CD4-positive, alpha-beta T cell (primary cell): ENCODE measurements at regions not wholly inside any gene's neighbourhood (a gene's known extent, or its start where the extent isn't known, plus 50 kb on each side); places are given as distances from the start of the nearest gene placed in this dataset.

Experiments used
- ATAC-seq: fragments of 200-7000 bp; cut with Tn5 transposase; one replicate; pipeline ENCODE4 v1.10.0; 2022; ENCODE audit warnings: mild to moderate bottlenecking; ENCODE audit not compliant: poor library complexity
- CTCF ChIA-PET: fragments of 350-600 bp; sonication (Branson Sonifier 250); formaldehyde crosslinking; loops from one replicate; lab custom pipeline; 2021; ENCODE audit warnings: antibody characterized with exemption, inconsistent platforms; lab: Charles Lee
- POLR2A ChIA-PET: fragments of 350-600 bp; sonication (Branson Sonifier 250); formaldehyde crosslinking; loops from one replicate; lab custom pipeline; 2021; ENCODE audit warnings: antibody characterized with exemption, inconsistent platforms; lab: Charles Lee
- DNase-seq, 14 experiments: peaks; one replicate each; pipeline ENCODE4 v3.0.0-alpha.2; 2013 to 2020; ENCODE audit warnings: mixed read lengths in 2 of 14
- H3K27ac ChIP-seq, 2 donors: one replicate each; pipeline versions ENCODE4 v1.5.1 to v1.7.0; 2013; ENCODE audit warnings: low read length in 2 of 2, low read depth in 1 of 2, mild to moderate bottlenecking in 1 of 2
- H3K27me3 ChIP-seq, 2 experiments: 1 replicate in 1 of 2; 2 replicates in 1 of 2; pipeline versions ENCODE4 v1.6.1 to v1.7.0; 2013; ENCODE audit warnings: low read length in 2 of 2, control low read depth in 1 of 2, mild to moderate bottlenecking in 1 of 2, moderate library complexity in 1 of 2; ENCODE audit not compliant: insufficient read depth in 2 of 2, control insufficient read depth in 1 of 2
- H3K36me3 ChIP-seq: one replicate; pipeline ENCODE4 v1.6.1; 2013; ENCODE audit warnings: low read length, control low read depth; ENCODE audit not compliant: insufficient read depth
- H3K4me1 ChIP-seq: one replicate; pipeline ENCODE4 v1.6.1; 2013; ENCODE audit warnings: low read length, control low read depth; ENCODE audit not compliant: insufficient read depth
- H3K4me3 ChIP-seq: one replicate; pipeline ENCODE4 v1.5.1; 2013; ENCODE audit warnings: mild to moderate bottlenecking, low read length, moderate library complexity
- H3K9me3 ChIP-seq, 2 experiments: 1 replicate in 1 of 2; 2 replicates in 1 of 2; pipeline versions ENCODE4 v1.6.1 to v1.7.0; 2013; ENCODE audit warnings: low read length in 2 of 2, mild to moderate bottlenecking in 2 of 2, control low read depth in 1 of 2, moderate library complexity in 1 of 2; ENCODE audit not compliant: control insufficient read depth in 1 of 2, insufficient read depth in 1 of 2
- H3K27ac Mint-ChIP-seq: one replicate; pipeline ENCODE4 v1.8.0; 2020; ENCODE audit warnings: mixed read lengths
- H3K27me3 Mint-ChIP-seq: one replicate; pipeline ENCODE4 v1.8.0; 2021; ENCODE audit warnings: mixed read lengths
- H3K36me3 Mint-ChIP-seq: one replicate; pipeline ENCODE4 v1.8.0; 2021; ENCODE audit warnings: low read depth, mixed read lengths
- H3K4me1 Mint-ChIP-seq: one replicate; pipeline ENCODE4 v1.8.0; 2021; ENCODE audit warnings: low read depth, mixed read lengths
- H3K4me3 Mint-ChIP-seq: one replicate; pipeline ENCODE4 v1.8.0; 2020; ENCODE audit warnings: mild to moderate bottlenecking, mixed read lengths
- H3K9me3 Mint-ChIP-seq: one replicate; pipeline ENCODE4 v1.8.0; 2020; ENCODE audit warnings: mixed read lengths
- CTCF ChIP-seq: fragments of 200-600 bp; IDR thresholded peaks from one replicate; pipeline ENCODE4 v1.8.0; 2022; ENCODE audit warnings: antibody characterized with exemption, mild to moderate bottlenecking
- intact Hi-C, 2 experiments: fragments of 100-400 bp; cut with DNase I in 1 of 2; cut with micrococcal nuclease in 1 of 2; formaldehyde crosslinking; loops; one replicate each; pipeline versions ENCODE4 v1.15.1 to v1.9.0; 2023 to 2025; cut with DNase I, micrococcal nuclease

- POLR2A ChIA-PET, result no interaction called here
Measured at GRCh38 chr1:29426701-29427279, 190.5 kb downstream of the PTPRU start.

GRCh38 chr1:29425631-29426030 is 189.3 kb downstream of the PTPRU start:
- Histone ChIP-seq H3K4me3 (no peak overlapping the region), H3K4me1 (no peaks in the 10 kb centered on the region), H3K9me3 (no peaks in the 10 kb centered on the region), H3K27ac (no peak overlapping the region), H3K27me3 (peaks cover 0 to 2% of the 10 kb centered on the region in 2 experiments), H3K36me3 (no peaks in the 10 kb centered on the region)
- H3K4me1 Mint-ChIP-seq, result no peaks in the 10 kb centered on the region
- no peak overlapping the region for H3K4me3 Mint-ChIP-seq
- TF ChIP-seq CTCF, result no peak
- intact Hi-C loops, result no loop called here
- ATAC-seq (no peak), DNase-seq (no peak)
- peaks cover 41% of the 10 kb centered on the region for H3K27me3 Mint-ChIP-seq
- no peaks in the 10 kb centered on the region for H3K9me3 Mint-ChIP-seq
- no peaks in the 10 kb centered on the region for H3K36me3 Mint-ChIP-seq
- no peak overlapping the region for H3K27ac Mint-ChIP-seq
- ChIA-PET POLR2A (no interaction called here), CTCF (no interaction called here)

More at GRCh38 chr1:29426701-29427279, 190.5 kb downstream of the PTPRU start:
- Mint-ChIP-seq H3K4me1 (no peaks in the 10 kb centered on the region), H3K36me3 (no peaks in the 10 kb centered on the region), H3K27me3 (peaks cover 38% of the 10 kb centered on the region), H3K4me3 (no peak overlapping the region), H3K9me3 (peaks cover 4% of the 10 kb centered on the region), H3K27ac (no peak overlapping the region)
- no peak for TF ChIP-seq CTCF
- DNase-seq (no peak), ATAC-seq (no peak)
- intact Hi-C loops, result no loop called here
- Histone ChIP-seq H3K27me3 (peaks cover 0 to 4% of the 10 kb centered on the region in 2 experiments), H3K4me1 (no peaks in the 10 kb centered on the region), H3K9me3 (no peaks in the 10 kb centered on the region), H3K36me3 (no peaks in the 10 kb centered on the region), H3K27ac (no peak overlapping the region), H3K4me3 (no peak overlapping the region)
- CTCF ChIA-PET, result no interaction called here

GRCh38 chr1:29424266-29424665 is 187.9 kb downstream of the PTPRU start:
- Mint-ChIP-seq H3K27ac (no peak overlapping the region), H3K9me3 (no peaks in the 10 kb centered on the region), H3K36me3 (no peaks in the 10 kb centered on the region), H3K4me1 (no peaks in the 10 kb centered on the region), H3K4me3 (no peak overlapping the region), H3K27me3 (peaks cover 50% of the 10 kb centered on the region)
- no peaks in the 10 kb centered on the region for H3K27me3 ChIP-seq
- TF ChIP-seq CTCF, result no peak
- H3K36me3 ChIP-seq, result no peaks in the 10 kb centered on the region
- CTCF ChIA-PET, result no interaction called here
- POLR2A ChIA-PET, result no interaction called here
- DNase-seq, result no peak
- no peak for ATAC-seq
- no peaks in the 10 kb centered on the region for H3K4me1 ChIP-seq
- H3K27ac ChIP-seq, result no peak overlapping the region
- H3K9me3 ChIP-seq, result no peaks in the 10 kb centered on the region
- intact Hi-C loops, result no loop called here
- no peak overlapping the region for H3K4me3 ChIP-seq
